Heart left ventricle (tissue), 13 donors: ENCODE measurements at regions not wholly inside any gene's neighbourhood (a gene's known extent, or its start where the extent isn't known, plus 50 kb on each side); places are given as distances from the start of the nearest gene placed in this dataset.

Source experiments
- CTCF ChIP-seq, 12 donors: fragments of 200-600 bp; sonication (generic) in 4 of 12; IDR thresholded peaks; one replicate each; pipeline versions ENCODE4 v1.5.0 to v1.8.0; 2018 to 2022; ENCODE audit warnings: antibody characterized with exemption in 12 of 12, mild to moderate bottlenecking in 5 of 12
- POLR2A ChIP-seq, 2 donors: fragments of 450-650 bp; IDR thresholded peaks; one replicate each; pipeline ENCODE4 v1.6.1; 2017; ENCODE audit warnings: antibody characterized with exemption in 2 of 2, mild to moderate bottlenecking in 2 of 2, moderate library complexity in 2 of 2
- donor health status: ischemic (EF 13 %, LVEDD 7.1; RV severe dilation, severe dysfunction).
- donor health status: DM: no; HTN: yes; CAD: no.
- donor health status: DM: no; HTN: no; CAD: no.
- donor health status: ischemic (EF 25% LVEDD 6.9; RV normal size, moderate dysfunction).
- donor health status: ischemic (EF 25% LVEDD 5.7; RV mildly dilated, moderate dysfunction).
- donor health status: ischemic (EF 35%, LVEDD 5.7; RV mildly dilated, moderate dysfunction).
- donor health status: nonischemic (EF 11% LVEDD 7.7; RV severe dilation, severe dysfunction).
- donor health status: DM: yes; HTN: yes; CAD: no.
- donor health status: PGD.
- donor health status: ischemic (EF 29% LVEDD 5.4; RV normal size, mild dysfunction).
- donor health status: nonischemic (EF 23%, LVEDD 6.1; RV moderate dilation, normal function).

GRCh38 chr3:151949706-151950105, 76.3 kb downstream of the SUCNR1 start:
- TF ChIP-seq CTCF (IDR thresholded peaks at IDR 0.05) (no peak), POLR2A (IDR thresholded peaks at IDR 0.05) (no peak)
